B cell (primary cell): ENCODE measurements at regions not wholly inside any gene's neighbourhood (a gene's known extent, or its start where the extent isn't known, plus 50 kb on each side); places are given as distances from the start of the nearest gene placed in this dataset.

Experiments used
- CTCF ChIP-seq: fragments of 200-600 bp; IDR thresholded peaks from one replicate; pipeline ENCODE4 v1.8.0; 2022; ENCODE audit warnings: antibody characterized with exemption, mild to moderate bottlenecking
- EZH2 ChIP-seq: IDR thresholded peaks from 2 replicates; pipeline ENCODE4 v1.6.1; 2012; ENCODE audit warnings: borderline replicate concordance, low read depth, mild to moderate bottlenecking, moderate library complexity, low read length; ENCODE audit not compliant: insufficient read depth, poor library complexity, severe bottlenecking

- TF ChIP-seq CTCF (no peak), EZH2 (no peak)
Measured at GRCh38 chr4:17366496-17366895, 145.4 kb downstream of the QDPR start.
